WTC11 (cell line): ENCODE measurements at regions not wholly inside any gene's neighbourhood (a gene's known extent, or its start where the extent isn't known, plus 50 kb on each side); places are given as distances from the start of the nearest gene placed in this dataset.

ENCODE experiments used
- ATAC-seq: fragments of 200-7000 bp; cut with Tn5 transposase; 2 replicates; pipeline ENCODE4 v1.10.0; 2021; ENCODE audit warnings: mild to moderate bottlenecking, moderate library complexity
- CTCF ChIA-PET: fragments of 300-600 bp; sonication (Branson Sonifier 250); formaldehyde crosslinking; loops from one replicate; lab custom pipeline; 2021; ENCODE audit warnings: antibody characterized with exemption; lab: Charles Lee
- POLR2A ChIA-PET: fragments of 350-600 bp; sonication (Branson Sonifier 250); formaldehyde crosslinking; loops from one replicate; lab custom pipeline; 2021; ENCODE audit warnings: antibody characterized with exemption; lab: Charles Lee
- DNase-seq: peaks from one replicate; pipeline ENCODE4 v3.0.0; 2021; ENCODE audit warnings: low spot score
- H3K27ac Mint-ChIP-seq: 2 replicates; pipeline ENCODE4 v1.8.0; 2021; ENCODE audit warnings: mixed read lengths
- H3K27me3 Mint-ChIP-seq: 2 replicates; pipeline ENCODE4 v1.8.0; 2021; ENCODE audit warnings: low read depth, mild to moderate bottlenecking, moderate library complexity, mixed read lengths
- H3K36me3 Mint-ChIP-seq: 2 replicates; pipeline ENCODE4 v1.8.0; 2021; ENCODE audit warnings: mixed read lengths
- H3K4me1 Mint-ChIP-seq: 2 replicates; pipeline ENCODE4 v1.8.0; 2022; ENCODE audit warnings: mixed read lengths
- H3K4me3 Mint-ChIP-seq: 2 replicates; pipeline ENCODE4 v1.8.0; 2021; ENCODE audit warnings: mild to moderate bottlenecking, moderate library complexity, mixed read lengths
- H3K9me3 Mint-ChIP-seq: 2 replicates; pipeline ENCODE4 v1.8.0; 2021; ENCODE audit warnings: mixed read lengths
- CREM ChIP-seq: sonication (generic); formaldehyde crosslinking; IDR thresholded peaks from 2 replicates; pipeline ENCODE4 v1.8.1; 2022; ENCODE audit warnings: mild to moderate bottlenecking, missing genetic modification reagents, moderate library complexity
- FOXP1 ChIP-seq: sonication (generic); formaldehyde crosslinking; IDR thresholded peaks from 2 replicates; pipeline ENCODE4 v1.8.0; 2022; ENCODE audit warnings: missing genetic modification reagents, mild to moderate bottlenecking, moderate library complexity, borderline replicate concordance
- JAZF1 ChIP-seq: fragments of 250-450 bp; sonication (Bioruptor Pico); IDR thresholded peaks from 2 replicates; pipeline ENCODE4 v1.9.0; 2021; ENCODE audit warnings: moderate library complexity, mild to moderate bottlenecking, inconsistent platforms
- JUN ChIP-seq: sonication (generic); formaldehyde crosslinking; IDR thresholded peaks from 2 replicates; pipeline ENCODE4 v1.8.0; 2023; ENCODE audit warnings: mild to moderate bottlenecking, missing genetic modification reagents
- MYBL2 ChIP-seq: sonication (generic); formaldehyde crosslinking; IDR thresholded peaks from 2 replicates; pipeline ENCODE4 v1.8.1; 2023; ENCODE audit warnings: mild to moderate bottlenecking, moderate library complexity, missing genetic modification reagents
- OVOL2 ChIP-seq: fragments of 250-450 bp; sonication (Bioruptor Pico); IDR thresholded peaks from 2 replicates; pipeline ENCODE4 v1.9.0; 2021; ENCODE audit warnings: mild to moderate bottlenecking, borderline replicate concordance
- SMAD3 ChIP-seq: sonication (generic); formaldehyde crosslinking; IDR thresholded peaks from 2 replicates; pipeline ENCODE4 v1.8.0; 2022; ENCODE audit warnings: missing genetic modification reagents, mild to moderate bottlenecking, borderline replicate concordance
- SMAD4 ChIP-seq: sonication (generic); formaldehyde crosslinking; IDR thresholded peaks from 2 replicates; pipeline ENCODE4 v1.8.0; 2022; ENCODE audit warnings: mild to moderate bottlenecking, missing genetic modification reagents
- TCF7 ChIP-seq: sonication (generic); formaldehyde crosslinking; IDR thresholded peaks from 2 replicates; pipeline ENCODE4 v1.8.0; 2022; ENCODE audit warnings: mild to moderate bottlenecking, low read depth, missing genetic modification reagents, moderate library complexity
- TEAD1 ChIP-seq: sonication (generic); formaldehyde crosslinking; IDR thresholded peaks from 2 replicates; pipeline ENCODE4 v1.8.0; 2022; ENCODE audit warnings: mild to moderate bottlenecking, missing genetic modification reagents
- ZNF219 ChIP-seq: sonication (generic); formaldehyde crosslinking; IDR thresholded peaks from 2 replicates; pipeline ENCODE4 v1.8.0; 2023; ENCODE audit warnings: missing genetic modification reagents, mild to moderate bottlenecking, borderline replicate concordance
- ZNF263 ChIP-seq: sonication (generic); formaldehyde crosslinking; IDR thresholded peaks from 2 replicates; pipeline ENCODE4 v1.8.1; 2022; ENCODE audit warnings: low read depth, mild to moderate bottlenecking, moderate library complexity, missing genetic modification reagents
- ZNF671 ChIP-seq: fragments of 250-450 bp; sonication (Bioruptor Pico); IDR thresholded peaks from 2 replicates; pipeline ENCODE4 v1.8.0; 2021; ENCODE audit warnings: mild to moderate bottlenecking
- TF ChIP-seq, protein P1 (sequence below): sonication (generic); formaldehyde crosslinking; IDR thresholded peaks from 2 replicates; pipeline ENCODE4 v1.8.1; 2022; ENCODE audit warnings: mild to moderate bottlenecking, moderate library complexity, missing genetic modification reagents
- TF ChIP-seq, protein P2 (sequence below): sonication (generic); formaldehyde crosslinking; IDR thresholded peaks from 2 replicates; pipeline ENCODE4 v1.8.1; 2023; ENCODE audit warnings: mild to moderate bottlenecking, missing genetic modification reagents
- TF ChIP-seq, protein P3 (sequence below): sonication (generic); formaldehyde crosslinking; IDR thresholded peaks from 2 replicates; pipeline ENCODE4 v1.8.1; 2023; ENCODE audit warnings: mild to moderate bottlenecking, missing genetic modification reagents, moderate library complexity
- TF ChIP-seq, protein P4 (sequence below): fragments of 200-600 bp; IDR thresholded peaks from 2 replicates; pipeline ENCODE4 v1.8.0; 2022; ENCODE audit warnings: antibody characterized with exemption
- TF ChIP-seq, protein P5 (sequence below): sonication (generic); formaldehyde crosslinking; conservative IDR thresholded peaks from 2 replicates; pipeline ENCODE4 v1.8.1; 2023; ENCODE audit warnings: mild to moderate bottlenecking, low read depth, missing genetic modification reagents, moderate library complexity
- TF ChIP-seq, protein P6 (sequence below): fragments of 250-450 bp; sonication (Bioruptor Pico); IDR thresholded peaks from 2 replicates; pipeline ENCODE4 v1.9.0; 2021; ENCODE audit warnings: mild to moderate bottlenecking
- TF ChIP-seq, protein P7 (sequence below): fragments of 250-450 bp; sonication (Bioruptor Pico); IDR thresholded peaks from 2 replicates; pipeline ENCODE4 v1.9.0; 2021; ENCODE audit warnings: moderate library complexity, mild to moderate bottlenecking, inconsistent platforms, borderline replicate concordance

DNA sequence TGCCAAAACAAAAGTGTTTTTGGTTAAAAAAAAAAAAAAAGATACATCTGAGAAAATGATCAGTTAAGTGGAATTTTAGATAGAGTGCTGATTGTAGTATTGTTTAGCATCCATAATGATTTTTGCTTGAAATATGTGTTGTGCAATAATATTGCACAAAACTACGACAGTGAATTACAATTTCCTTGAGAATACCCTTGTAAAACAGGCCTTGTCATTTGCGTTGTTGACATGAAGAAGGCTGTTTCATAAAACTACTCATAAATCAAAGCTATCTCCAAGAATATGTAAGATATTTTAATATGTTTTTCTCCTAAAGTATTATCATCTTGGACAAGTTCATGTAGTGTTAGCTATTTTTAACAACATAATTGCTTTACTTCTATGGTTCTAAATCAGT is 1077.0 kb downstream of the LRFN5 start:
- H3K4me1 Mint-ChIP-seq, result peaks cover 22% of the 10 kb centered on the region
- POLR2A ChIA-PET, result no interaction called here
- no peaks in the 10 kb centered on the region; the same call in 1 of the 2 replicates for H3K27me3 Mint-ChIP-seq
- no peaks in the 10 kb centered on the region for H3K36me3 Mint-ChIP-seq
- H3K27ac Mint-ChIP-seq, result no peak overlapping the region
- DNase-seq, result no peak
- no peak for ATAC-seq
- CTCF ChIA-PET, result no interaction called here
- H3K4me3 Mint-ChIP-seq, result no peak overlapping the region
- peaks cover 4% of the 10 kb centered on the region; the same call in 1 of the 2 replicates for H3K9me3 Mint-ChIP-seq
- no peak for TF ChIP-seq FOXP1 (CRISPR knock-in tag)
- no peak for TF ChIP-seq TEAD1 (CRISPR knock-in tag)
- no peak for TF ChIP-seq ZNF263 (CRISPR knock-in tag)
- TF ChIP-seq, protein P1, sequence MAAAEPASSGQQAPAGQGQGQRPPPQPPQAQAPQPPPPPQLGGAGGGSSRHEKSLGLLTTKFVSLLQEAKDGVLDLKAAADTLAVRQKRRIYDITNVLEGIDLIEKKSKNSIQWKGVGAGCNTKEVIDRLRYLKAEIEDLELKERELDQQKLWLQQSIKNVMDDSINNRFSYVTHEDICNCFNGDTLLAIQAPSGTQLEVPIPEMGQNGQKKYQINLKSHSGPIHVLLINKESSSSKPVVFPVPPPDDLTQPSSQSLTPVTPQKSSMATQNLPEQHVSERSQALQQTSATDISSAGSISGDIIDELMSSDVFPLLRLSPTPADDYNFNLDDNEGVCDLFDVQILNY (CRISPR knock-in tag), result no peak
- TF ChIP-seq, protein P2, sequence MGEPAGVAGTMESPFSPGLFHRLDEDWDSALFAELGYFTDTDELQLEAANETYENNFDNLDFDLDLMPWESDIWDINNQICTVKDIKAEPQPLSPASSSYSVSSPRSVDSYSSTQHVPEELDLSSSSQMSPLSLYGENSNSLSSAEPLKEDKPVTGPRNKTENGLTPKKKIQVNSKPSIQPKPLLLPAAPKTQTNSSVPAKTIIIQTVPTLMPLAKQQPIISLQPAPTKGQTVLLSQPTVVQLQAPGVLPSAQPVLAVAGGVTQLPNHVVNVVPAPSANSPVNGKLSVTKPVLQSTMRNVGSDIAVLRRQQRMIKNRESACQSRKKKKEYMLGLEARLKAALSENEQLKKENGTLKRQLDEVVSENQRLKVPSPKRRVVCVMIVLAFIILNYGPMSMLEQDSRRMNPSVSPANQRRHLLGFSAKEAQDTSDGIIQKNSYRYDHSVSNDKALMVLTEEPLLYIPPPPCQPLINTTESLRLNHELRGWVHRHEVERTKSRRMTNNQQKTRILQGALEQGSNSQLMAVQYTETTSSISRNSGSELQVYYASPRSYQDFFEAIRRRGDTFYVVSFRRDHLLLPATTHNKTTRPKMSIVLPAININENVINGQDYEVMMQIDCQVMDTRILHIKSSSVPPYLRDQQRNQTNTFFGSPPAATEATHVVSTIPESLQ, result no peak
- TF ChIP-seq, protein P3, sequence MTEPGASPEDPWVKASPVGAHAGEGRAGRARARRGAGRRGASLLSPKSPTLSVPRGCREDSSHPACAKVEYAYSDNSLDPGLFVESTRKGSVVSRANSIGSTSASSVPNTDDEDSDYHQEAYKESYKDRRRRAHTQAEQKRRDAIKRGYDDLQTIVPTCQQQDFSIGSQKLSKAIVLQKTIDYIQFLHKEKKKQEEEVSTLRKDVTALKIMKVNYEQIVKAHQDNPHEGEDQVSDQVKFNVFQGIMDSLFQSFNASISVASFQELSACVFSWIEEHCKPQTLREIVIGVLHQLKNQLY, result no peak
- no peak for TF ChIP-seq CREM (CRISPR knock-in tag)
- TF ChIP-seq, protein P4, sequence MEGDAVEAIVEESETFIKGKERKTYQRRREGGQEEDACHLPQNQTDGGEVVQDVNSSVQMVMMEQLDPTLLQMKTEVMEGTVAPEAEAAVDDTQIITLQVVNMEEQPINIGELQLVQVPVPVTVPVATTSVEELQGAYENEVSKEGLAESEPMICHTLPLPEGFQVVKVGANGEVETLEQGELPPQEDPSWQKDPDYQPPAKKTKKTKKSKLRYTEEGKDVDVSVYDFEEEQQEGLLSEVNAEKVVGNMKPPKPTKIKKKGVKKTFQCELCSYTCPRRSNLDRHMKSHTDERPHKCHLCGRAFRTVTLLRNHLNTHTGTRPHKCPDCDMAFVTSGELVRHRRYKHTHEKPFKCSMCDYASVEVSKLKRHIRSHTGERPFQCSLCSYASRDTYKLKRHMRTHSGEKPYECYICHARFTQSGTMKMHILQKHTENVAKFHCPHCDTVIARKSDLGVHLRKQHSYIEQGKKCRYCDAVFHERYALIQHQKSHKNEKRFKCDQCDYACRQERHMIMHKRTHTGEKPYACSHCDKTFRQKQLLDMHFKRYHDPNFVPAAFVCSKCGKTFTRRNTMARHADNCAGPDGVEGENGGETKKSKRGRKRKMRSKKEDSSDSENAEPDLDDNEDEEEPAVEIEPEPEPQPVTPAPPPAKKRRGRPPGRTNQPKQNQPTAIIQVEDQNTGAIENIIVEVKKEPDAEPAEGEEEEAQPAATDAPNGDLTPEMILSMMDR, result no peak
- no peak for TF ChIP-seq JUN
- no peak for TF ChIP-seq JAZF1 (CRISPR knock-in tag)
- TF ChIP-seq MYBL2 (CRISPR knock-in tag), result no peak
- TF ChIP-seq SMAD3 (CRISPR knock-in tag), result no peak
- TF ChIP-seq ZNF671 (CRISPR knock-in tag), result no peak
- TF ChIP-seq ZNF219 (CRISPR knock-in tag), result no peak
- TF ChIP-seq, protein P5, sequence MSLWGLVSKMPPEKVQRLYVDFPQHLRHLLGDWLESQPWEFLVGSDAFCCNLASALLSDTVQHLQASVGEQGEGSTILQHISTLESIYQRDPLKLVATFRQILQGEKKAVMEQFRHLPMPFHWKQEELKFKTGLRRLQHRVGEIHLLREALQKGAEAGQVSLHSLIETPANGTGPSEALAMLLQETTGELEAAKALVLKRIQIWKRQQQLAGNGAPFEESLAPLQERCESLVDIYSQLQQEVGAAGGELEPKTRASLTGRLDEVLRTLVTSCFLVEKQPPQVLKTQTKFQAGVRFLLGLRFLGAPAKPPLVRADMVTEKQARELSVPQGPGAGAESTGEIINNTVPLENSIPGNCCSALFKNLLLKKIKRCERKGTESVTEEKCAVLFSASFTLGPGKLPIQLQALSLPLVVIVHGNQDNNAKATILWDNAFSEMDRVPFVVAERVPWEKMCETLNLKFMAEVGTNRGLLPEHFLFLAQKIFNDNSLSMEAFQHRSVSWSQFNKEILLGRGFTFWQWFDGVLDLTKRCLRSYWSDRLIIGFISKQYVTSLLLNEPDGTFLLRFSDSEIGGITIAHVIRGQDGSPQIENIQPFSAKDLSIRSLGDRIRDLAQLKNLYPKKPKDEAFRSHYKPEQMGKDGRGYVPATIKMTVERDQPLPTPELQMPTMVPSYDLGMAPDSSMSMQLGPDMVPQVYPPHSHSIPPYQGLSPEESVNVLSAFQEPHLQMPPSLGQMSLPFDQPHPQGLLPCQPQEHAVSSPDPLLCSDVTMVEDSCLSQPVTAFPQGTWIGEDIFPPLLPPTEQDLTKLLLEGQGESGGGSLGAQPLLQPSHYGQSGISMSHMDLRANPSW (CRISPR knock-in tag), result no peak
- no peak for TF ChIP-seq SMAD4 (CRISPR knock-in tag)
- TF ChIP-seq, protein P6, sequence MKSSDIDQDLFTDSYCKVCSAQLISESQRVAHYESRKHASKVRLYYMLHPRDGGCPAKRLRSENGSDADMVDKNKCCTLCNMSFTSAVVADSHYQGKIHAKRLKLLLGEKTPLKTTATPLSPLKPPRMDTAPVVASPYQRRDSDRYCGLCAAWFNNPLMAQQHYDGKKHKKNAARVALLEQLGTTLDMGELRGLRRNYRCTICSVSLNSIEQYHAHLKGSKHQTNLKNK (CRISPR knock-in tag), result no peak
- no peak for TF ChIP-seq TCF7 (CRISPR knock-in tag)
- TF ChIP-seq, protein P7, sequence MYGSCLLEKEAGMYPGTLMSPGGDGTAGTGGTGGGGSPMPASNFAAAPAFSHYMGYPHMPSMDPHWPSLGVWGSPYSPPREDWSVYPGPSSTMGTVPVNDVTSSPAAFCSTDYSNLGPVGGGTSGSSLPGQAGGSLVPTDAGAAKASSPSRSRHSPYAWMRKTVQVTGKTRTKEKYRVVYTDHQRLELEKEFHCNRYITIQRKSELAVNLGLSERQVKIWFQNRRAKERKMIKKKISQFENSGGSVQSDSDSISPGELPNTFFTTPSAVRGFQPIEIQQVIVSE, result no peak
- no peak for TF ChIP-seq OVOL2 (CRISPR knock-in tag)
